MM.1S (cell line): ENCODE measurements at regions not wholly inside any gene's neighbourhood (a gene's known extent, or its start where the extent isn't known, plus 50 kb on each side); places are given as distances from the start of the nearest gene placed in this dataset.

Experiments
- DNase-seq: peaks from one replicate; pipeline ENCODE4 v3.0.0-alpha.2; 2015
- H2AFZ ChIP-seq: fragments of 300-600 bp; sonication (generic); 2 replicates; pipeline ENCODE4 v1.6.0; 2016; ENCODE audit warnings: antibody characterized with exemption, low read length
- H3F3A ChIP-seq: fragments of 300-600 bp; sonication (generic); 2 replicates; pipeline ENCODE4 v1.6.1; 2016; ENCODE audit warnings: mild to moderate bottlenecking, antibody characterized with exemption, low read length, moderate library complexity, mixed read lengths; ENCODE audit not compliant: insufficient read depth
- H3K27ac ChIP-seq: fragments of 300-600 bp; sonication (generic); 2 replicates; pipeline ENCODE4 v1.5.1; 2016; ENCODE audit warnings: mild to moderate bottlenecking, low read length
- H3K27me3 ChIP-seq: fragments of 300-600 bp; sonication (generic); replicated peaks from 2 replicates; pipeline ENCODE4 v1.6.0; 2016; ENCODE audit warnings: low read length; ENCODE audit not compliant: insufficient read depth
- H3K36me3 ChIP-seq: fragments of 300-600 bp; sonication (generic); replicated peaks from 2 replicates; pipeline ENCODE4 v1.6.1; 2016; ENCODE audit warnings: mild to moderate bottlenecking, low read length, mixed read lengths; ENCODE audit not compliant: insufficient read depth
- H3K4me1 ChIP-seq: fragments of 300-600 bp; sonication (generic); 2 replicates; pipeline ENCODE4 v1.6.1; 2016; ENCODE audit warnings: low read length, mixed read lengths
- H3K4me2 ChIP-seq: fragments of 300-600 bp; sonication (generic); 2 replicates; pipeline ENCODE4 v1.6.0; 2016; ENCODE audit warnings: low read depth, low read length
- H3K4me3 ChIP-seq: fragments of 300-600 bp; sonication (generic); 2 replicates; pipeline ENCODE4 v1.5.1; 2016; ENCODE audit warnings: low read length, mixed read lengths
- H3K79me2 ChIP-seq: fragments of 300-600 bp; sonication (generic); 2 replicates; pipeline ENCODE4 v1.6.1; 2016; ENCODE audit warnings: mixed run types, low read length, mixed read lengths
- H3K9ac ChIP-seq: fragments of 300-600 bp; sonication (generic); 2 replicates; pipeline ENCODE4 v1.6.1; 2016; ENCODE audit warnings: low read length, mixed read lengths
- H3K9me2 ChIP-seq: fragments of 300-600 bp; sonication (generic); replicated peaks from 2 replicates; pipeline ENCODE4 v1.6.1; 2016; ENCODE audit warnings: mild to moderate bottlenecking, low read length, mixed read lengths; ENCODE audit not compliant: insufficient read depth
- H3K9me3 ChIP-seq: fragments of 300-600 bp; sonication (generic); replicated peaks from 2 replicates; pipeline ENCODE4 v1.6.1; 2016; ENCODE audit warnings: mild to moderate bottlenecking, low read length, mixed read lengths; ENCODE audit not compliant: insufficient read depth
- H4K20me1 ChIP-seq: fragments of 300-600 bp; sonication (generic); 2 replicates; pipeline ENCODE4 v1.6.1; 2016; ENCODE audit warnings: mild to moderate bottlenecking, low read length, moderate library complexity, mixed read lengths; ENCODE audit not compliant: insufficient read depth
- CTCF ChIP-seq: fragments of 300-600 bp; sonication (generic); IDR thresholded peaks from 2 replicates; pipeline ENCODE4 v1.5.1; 2016; ENCODE audit warnings: antibody characterized with exemption, low read length, mixed read lengths
- EZH2 ChIP-seq: fragments of 300-600 bp; sonication (generic); optimal IDR thresholded peaks from 2 replicates; pipeline ENCODE3; 2017; ENCODE audit warnings: low read depth, mild to moderate bottlenecking, antibody characterized with exemption, low read length, mixed read lengths
- EZH2phosphoT487 ChIP-seq: fragments of 300-600 bp; sonication (generic); IDR thresholded peaks from 2 replicates; pipeline ENCODE4 v1.6.1; 2018; ENCODE audit warnings: antibody characterized with exemption, low read length

GRCh38 chr9:23160491-23160890, 665.5 kb downstream of the ELAVL2 start:
- no peaks in the 10 kb centered on the region for H4K20me1 ChIP-seq
- H3K4me1 ChIP-seq: no peaks in the 10 kb centered on the region
- no peak overlapping the region for H3K4me2 ChIP-seq
- no peaks in the 10 kb centered on the region for H3F3A ChIP-seq
- H3K9ac ChIP-seq: no peak overlapping the region
- H3K27me3 ChIP-seq: no peaks in the 10 kb centered on the region
- no peak overlapping the region for H3K4me3 ChIP-seq
- no peak for TF ChIP-seq EZH2
- no peak for TF ChIP-seq EZH2phosphoT487
- TF ChIP-seq CTCF: no peak
- H2AFZ ChIP-seq: no peak overlapping the region
- H3K9me2 ChIP-seq: no peaks in the 10 kb centered on the region
- no peaks in the 10 kb centered on the region for H3K36me3 ChIP-seq
- H3K9me3 ChIP-seq: no peaks in the 10 kb centered on the region
- H3K79me2 ChIP-seq: no peaks in the 10 kb centered on the region
- DNase-seq: no peak
- H3K27ac ChIP-seq: no peak overlapping the region

- no peaks in the 10 kb centered on the region for H3K36me3 ChIP-seq
- H2AFZ ChIP-seq: no peak overlapping the region
- no peaks in the 10 kb centered on the region for H3K9me2 ChIP-seq
- H3K4me3 ChIP-seq: no peak overlapping the region
- no peak overlapping the region for H3K4me2 ChIP-seq
- H3F3A ChIP-seq: no peaks in the 10 kb centered on the region
- no peaks in the 10 kb centered on the region for H4K20me1 ChIP-seq
- H3K79me2 ChIP-seq: no peaks in the 10 kb centered on the region
- no peaks in the 10 kb centered on the region for H3K9me3 ChIP-seq
- TF ChIP-seq CTCF (no peak), EZH2 (no peak), EZH2phosphoT487 (no peak)
- no peak overlapping the region for H3K27ac ChIP-seq
- DNase-seq: no peak
- H3K9ac ChIP-seq: no peak overlapping the region
- no peaks in the 10 kb centered on the region for H3K4me1 ChIP-seq
- H3K27me3 ChIP-seq: no peaks in the 10 kb centered on the region
Measured at GRCh38 chr9:23160952-23161469, 665.0 kb downstream of the ELAVL2 start.

- Histone ChIP-seq H3K4me3 (no peak overlapping the region), H3K9me2 (no peaks in the 10 kb centered on the region), H4K20me1 (no peaks in the 10 kb centered on the region), H3K4me1 (no peaks in the 10 kb centered on the region), H3K79me2 (no peaks in the 10 kb centered on the region), H3K9ac (no peak overlapping the region), H3F3A (no peaks in the 10 kb centered on the region), H2AFZ (no peak overlapping the region), H3K27me3 (no peaks in the 10 kb centered on the region), H3K4me2 (no peak overlapping the region), H3K36me3 (no peaks in the 10 kb centered on the region), H3K9me3 (no peaks in the 10 kb centered on the region), H3K27ac (no peak overlapping the region)
- no peak for TF ChIP-seq EZH2
- TF ChIP-seq CTCF: no peak
- TF ChIP-seq EZH2phosphoT487: no peak
- no peak for DNase-seq
Measured at GRCh38 chr9:23162789-23163188, 663.3 kb downstream of the ELAVL2 start.

- no peaks in the 10 kb centered on the region for H3K4me1 ChIP-seq
- no peak overlapping the region for H3K4me3 ChIP-seq
- DNase-seq: no peak
- H3K79me2 ChIP-seq: no peaks in the 10 kb centered on the region
- no peak overlapping the region for H2AFZ ChIP-seq
- H3K9ac ChIP-seq: no peak overlapping the region
- no peak for TF ChIP-seq CTCF
- no peak for TF ChIP-seq EZH2
- TF ChIP-seq EZH2phosphoT487: no peak
- H4K20me1 ChIP-seq: no peaks in the 10 kb centered on the region
- H3K9me2 ChIP-seq: no peaks in the 10 kb centered on the region
- H3F3A ChIP-seq: no peaks in the 10 kb centered on the region
- H3K27ac ChIP-seq: no peak overlapping the region
- H3K4me2 ChIP-seq: no peak overlapping the region
- no peaks in the 10 kb centered on the region for H3K36me3 ChIP-seq
- no peaks in the 10 kb centered on the region for H3K9me3 ChIP-seq
- H3K27me3 ChIP-seq: no peaks in the 10 kb centered on the region
Measured at GRCh38 chr9:23171479-23171878, 654.6 kb downstream of the ELAVL2 start.
